ENCODE measurements at regions not wholly inside any gene's neighbourhood (a gene's known extent, or its start where the extent isn't known, plus 50 kb on each side); places are given as distances from the start of the nearest gene placed in this dataset.
"Not testable (repeated sequence)": the region's sequence is repeated elsewhere in the genome, so short reads cannot be mapped to it uniquely, and the experiment has no call there.

- Histone ChIP-seq H3K9me3 (ENCODE audit: control insufficient read depth, insufficient read depth, low read length) (no peaks in the 10 kb centered on the region), H3K4me1 (ENCODE audit: insufficient read depth, low read length) (no peaks in the 10 kb centered on the region), H3K9ac (ENCODE audit: low read depth, low read length) (no peak overlapping the region), H3K36me3 (ENCODE audit: insufficient read depth, low read length) (no peaks in the 10 kb centered on the region)
Observed at GRCh38 chr12:131458048-131458374, 252.9 kb upstream of the SFSWAP start.

- Histone ChIP-seq H3K36me3 (ENCODE audit: insufficient read depth, low read length) (no peaks in the 10 kb centered on the region), H3K9me3 (ENCODE audit: control insufficient read depth, insufficient read depth, low read length) (no peaks in the 10 kb centered on the region), H3K9ac (ENCODE audit: low read depth, low read length) (no peak overlapping the region), H3K4me1 (ENCODE audit: insufficient read depth, low read length) (no peaks in the 10 kb centered on the region)
Observed at GRCh38 chr12:131458931-131459772, 251.7 kb upstream of the SFSWAP start.

- no peak overlapping the region for H3K9ac ChIP-seq (ENCODE audit: low read depth, low read length)
- H3K9me3 ChIP-seq (ENCODE audit: control insufficient read depth, insufficient read depth, low read length), result no peaks in the 10 kb centered on the region
- no peaks in the 10 kb centered on the region for H3K4me1 ChIP-seq (ENCODE audit: insufficient read depth, low read length)
- H3K36me3 ChIP-seq (ENCODE audit: insufficient read depth, low read length), result no peaks in the 10 kb centered on the region
Observed at GRCh38 chr12:131459773-131460365, 251.0 kb upstream of the SFSWAP start.

- no peaks in the 10 kb centered on the region for H3K9me3 ChIP-seq (ENCODE audit: control insufficient read depth, insufficient read depth, low read length)
- no peaks in the 10 kb centered on the region for H3K4me1 ChIP-seq (ENCODE audit: insufficient read depth, low read length)
- H3K36me3 ChIP-seq (ENCODE audit: insufficient read depth, low read length), result no peaks in the 10 kb centered on the region
- no peak overlapping the region for H3K9ac ChIP-seq (ENCODE audit: low read depth, low read length)
Observed at GRCh38 chr12:131460520-131460919, 250.4 kb upstream of the SFSWAP start.

GRCh38 chr12:131461096-131461495, 249.8 kb upstream of the SFSWAP start:
- H3K9ac ChIP-seq (ENCODE audit: low read depth, low read length), result no peak overlapping the region
- H3K4me1 ChIP-seq (ENCODE audit: insufficient read depth, low read length), result no peaks in the 10 kb centered on the region
- H3K9me3 ChIP-seq (ENCODE audit: control insufficient read depth, insufficient read depth, low read length), result no peaks in the 10 kb centered on the region
- H3K36me3 ChIP-seq (ENCODE audit: insufficient read depth, low read length), result no peaks in the 10 kb centered on the region

- H3K4me1 ChIP-seq (ENCODE audit: insufficient read depth, low read length), result no peaks in the 10 kb centered on the region
- no peak overlapping the region for H3K9ac ChIP-seq (ENCODE audit: low read depth, low read length)
- H3K36me3 ChIP-seq (ENCODE audit: insufficient read depth, low read length), result no peaks in the 10 kb centered on the region
- H3K9me3 ChIP-seq (ENCODE audit: control insufficient read depth, insufficient read depth, low read length), result no peaks in the 10 kb centered on the region
Observed at GRCh38 chr12:131463174-131463573, 247.7 kb upstream of the SFSWAP start.

- Histone ChIP-seq H3K4me1 (ENCODE audit: insufficient read depth, low read length) (no peaks in the 10 kb centered on the region), H3K36me3 (ENCODE audit: insufficient read depth, low read length) (no peaks in the 10 kb centered on the region), H3K9ac (ENCODE audit: low read depth, low read length) (no peak overlapping the region), H3K9me3 (ENCODE audit: control insufficient read depth, insufficient read depth, low read length) (no peaks in the 10 kb centered on the region)
Observed at GRCh38 chr12:131464081-131464480, 246.8 kb upstream of the SFSWAP start.

- no peaks in the 10 kb centered on the region for H3K9me3 ChIP-seq (ENCODE audit: control insufficient read depth, insufficient read depth, low read length)
Observed at GRCh38 chr12:131466306-131466705, 244.6 kb upstream of the SFSWAP start.

GRCh38 chr12:131466932-131467331, 244.0 kb upstream of the SFSWAP start:
- no peaks in the 10 kb centered on the region for H3K9me3 ChIP-seq (ENCODE audit: control insufficient read depth, insufficient read depth, low read length)
- H3K4me1 ChIP-seq (ENCODE audit: insufficient read depth, low read length), result no peaks in the 10 kb centered on the region

More at GRCh38 chr12:131466306-131466705, 244.6 kb upstream of the SFSWAP start:
- H3K9ac ChIP-seq (ENCODE audit: low read depth, low read length), result no peak overlapping the region
- no peaks in the 10 kb centered on the region for H3K4me1 ChIP-seq (ENCODE audit: insufficient read depth, low read length)
- H3K36me3 ChIP-seq (ENCODE audit: insufficient read depth, low read length), result no peaks in the 10 kb centered on the region

GRCh38 chr12:131468206-131468605, 242.7 kb upstream of the SFSWAP start:
- no peaks in the 10 kb centered on the region for H3K9me3 ChIP-seq (ENCODE audit: control insufficient read depth, insufficient read depth, low read length)
- no peaks in the 10 kb centered on the region for H3K36me3 ChIP-seq (ENCODE audit: insufficient read depth, low read length)
- H3K4me1 ChIP-seq (ENCODE audit: insufficient read depth, low read length), result no peaks in the 10 kb centered on the region
- H3K9ac ChIP-seq (ENCODE audit: low read depth, low read length), result no peak overlapping the region

More at GRCh38 chr12:131466932-131467331, 244.0 kb upstream of the SFSWAP start:
- H3K36me3 ChIP-seq (ENCODE audit: insufficient read depth, low read length), result no peaks in the 10 kb centered on the region
- no peak overlapping the region for H3K9ac ChIP-seq (ENCODE audit: low read depth, low read length)

GRCh38 chr12:131469945-131470344, 240.9 kb upstream of the SFSWAP start:
- H3K9ac ChIP-seq (ENCODE audit: low read depth, low read length); H3K36me3 ChIP-seq (ENCODE audit: insufficient read depth, low read length); H3K4me1 ChIP-seq (ENCODE audit: insufficient read depth, low read length); H3K9me3 ChIP-seq (ENCODE audit: control insufficient read depth, insufficient read depth, low read length): not testable (repeated sequence)

GRCh38 chr12:131471271-131471905, 239.5 kb upstream of the SFSWAP start:
- Histone ChIP-seq H3K9me3 (ENCODE audit: control insufficient read depth, insufficient read depth, low read length) (no peaks in the 10 kb centered on the region), H3K9ac (ENCODE audit: low read depth, low read length) (no peak overlapping the region), H3K4me1 (ENCODE audit: insufficient read depth, low read length) (no peaks in the 10 kb centered on the region), H3K36me3 (ENCODE audit: insufficient read depth, low read length) (no peaks in the 10 kb centered on the region; the same call in 1 of the 2 replicates)

- Histone ChIP-seq H3K4me1 (ENCODE audit: insufficient read depth, low read length) (no peaks in the 10 kb centered on the region), H3K36me3 (ENCODE audit: insufficient read depth, low read length) (no peaks in the 10 kb centered on the region; the same call in 1 of the 2 replicates), H3K9me3 (ENCODE audit: control insufficient read depth, insufficient read depth, low read length) (no peaks in the 10 kb centered on the region), H3K9ac (ENCODE audit: low read depth, low read length) (no peak overlapping the region)
Observed at GRCh38 chr12:131471946-131472732, 238.8 kb upstream of the SFSWAP start.

GRCh38 chr12:131473261-131473660, 237.6 kb upstream of the SFSWAP start:
- Histone ChIP-seq H3K4me1 (ENCODE audit: insufficient read depth, low read length) (no peaks in the 10 kb centered on the region), H3K9ac (ENCODE audit: low read depth, low read length) (no peak overlapping the region), H3K9me3 (ENCODE audit: control insufficient read depth, insufficient read depth, low read length) (no peaks in the 10 kb centered on the region), H3K36me3 (ENCODE audit: insufficient read depth, low read length) (no peaks in the 10 kb centered on the region; the same call in 1 of the 2 replicates)

Measured in ES-I3 (cell line).